T-cell (primary cell): ENCODE measurements at regions not wholly inside any gene's neighbourhood (a gene's known extent, or its start where the extent isn't known, plus 50 kb on each side); places are given as distances from the start of the nearest gene placed in this dataset.
"Not testable (repeated sequence)": the region's sequence is repeated elsewhere in the genome, so short reads cannot be mapped to it uniquely, and the experiment has no call there.

Experiments used
- ATAC-seq, 4 experiments: fragments of 200-7000 bp in 3 of 4; fragments of 150-1000 bp in 1 of 4; cut with Tn5 transposase; replicated peaks in 1 of 4; 1 replicate in 3 of 4; 2 replicates in 1 of 4; pipeline ENCODE4 v1.10.0; 2021; ENCODE audit warnings: moderate library complexity in 3 of 4, mild to moderate bottlenecking in 2 of 4, moderate number of reproducible peaks in 1 of 4
- CTCF ChIA-PET, 2 donors: fragments of 300-600 bp; sonication (Branson Sonifier 250); formaldehyde crosslinking; loops; one replicate each; lab custom pipeline; 2022; ENCODE audit warnings: antibody characterized with exemption in 2 of 2; lab: Charles Lee
- POLR2A ChIA-PET, 2 donors: fragments of 300-600 bp; sonication (Branson Sonifier 250); formaldehyde crosslinking; loops; one replicate each; lab custom pipeline; 2022; ENCODE audit warnings: antibody characterized with exemption in 2 of 2; lab: Charles Lee
- DNase-seq, 35 experiments: peaks; one replicate each; pipeline versions ENCODE4 v3.0.0 to v3.0.0-alpha.2; 2013 to 2023
- H3K27ac ChIP-seq: one replicate; pipeline ENCODE4 v1.5.1; 2013; ENCODE audit warnings: low read length
- H3K27me3 ChIP-seq, 2 experiments: replicated peaks in 1 of 2; 1 replicate in 1 of 2; 2 replicates in 1 of 2; pipeline versions ENCODE4 v1.6.1 to v1.7.0; 2013; ENCODE audit warnings: low read length in 1 of 2, mixed read lengths in 1 of 2; ENCODE audit not compliant: control insufficient read depth in 2 of 2, insufficient read depth in 2 of 2; ENCODE audit errors: extremely low read depth in 1 of 2
- H3K36me3 ChIP-seq, 2 donors: 1 replicate in 1 of 2; 2 replicates in 1 of 2; pipeline versions ENCODE4 v1.6.1 to v1.7.0; 2013; ENCODE audit warnings: low read length in 1 of 2; ENCODE audit not compliant: control insufficient read depth in 2 of 2, insufficient read depth in 1 of 2; ENCODE audit errors: extremely low read depth in 1 of 2
- H3K4me1 ChIP-seq, 2 experiments: 1 replicate in 1 of 2; 2 replicates in 1 of 2; pipeline versions ENCODE4 v1.6.1 to v1.7.0; 2013; ENCODE audit warnings: low read length in 2 of 2, mixed read lengths in 1 of 2; ENCODE audit not compliant: insufficient read depth in 2 of 2, control insufficient read depth in 1 of 2; ENCODE audit errors: extremely low read depth in 1 of 2
- H3K4me3 ChIP-seq, 2 donors: 1 replicate in 1 of 2; 2 replicates in 1 of 2; pipeline versions ENCODE4 v1.5.1 to v1.7.0; 2013; ENCODE audit warnings: mild to moderate bottlenecking in 2 of 2, low read length in 1 of 2, moderate library complexity in 1 of 2; ENCODE audit not compliant: control insufficient read depth in 1 of 2; ENCODE audit errors: extremely low read depth in 1 of 2
- H3K9me3 ChIP-seq: 2 replicates; pipeline ENCODE4 v1.7.0; 2013
- H3K27ac Mint-ChIP-seq, 2 donors: one replicate each; pipeline ENCODE4 v1.8.0; 2020 to 2021; ENCODE audit warnings: mild to moderate bottlenecking in 2 of 2, mixed read lengths in 2 of 2
- H3K27me3 Mint-ChIP-seq, 2 donors: one replicate each; pipeline ENCODE4 v1.8.0; 2021 to 2022; ENCODE audit warnings: mixed read lengths in 2 of 2
- H3K36me3 Mint-ChIP-seq: one replicate; pipeline ENCODE4 v1.8.0; 2021; ENCODE audit warnings: mixed read lengths
- H3K4me1 Mint-ChIP-seq, 3 donors: one replicate each; pipeline ENCODE4 v1.8.0; 2020 to 2022; ENCODE audit warnings: mixed read lengths in 3 of 3, mild to moderate bottlenecking in 1 of 3
- H3K4me3 Mint-ChIP-seq, 3 donors: one replicate each; pipeline ENCODE4 v1.8.0; 2020 to 2022; ENCODE audit warnings: mild to moderate bottlenecking in 3 of 3, mixed read lengths in 3 of 3, moderate library complexity in 3 of 3
- H3K9me3 Mint-ChIP-seq, 3 donors: one replicate each; pipeline ENCODE4 v1.8.0; 2020 to 2022; ENCODE audit warnings: mixed read lengths in 3 of 3
- WGBS: methylation state at CpG from one replicate; pipeline ENCODE4 v1.1.5; 2013; ENCODE audit warnings: missing lambda C conversion rate; ENCODE audit not compliant: insufficient coverage; 5-methylcytosine and 5-hydroxymethylcytosine counted together

- Mint-ChIP-seq H3K36me3 (no peaks in the 10 kb centered on the region), H3K4me1 (no peaks in the 10 kb centered on the region), H3K9me3 (peaks cover 0 to 9% (median 5%) of the 10 kb centered on the region in 3 donors), H3K27me3 (peaks cover 0 to 3% of the 10 kb centered on the region in 2 donors), H3K4me3 (no peak overlapping the region), H3K27ac (no peak overlapping the region)
- no peaks in the 10 kb centered on the region for H3K9me3 ChIP-seq
- no peaks in the 10 kb centered on the region for H3K27me3 ChIP-seq
- ATAC-seq (no peak), DNase-seq (no peak)
- H3K4me1 ChIP-seq = no peaks in the 10 kb centered on the region
- CTCF ChIA-PET = no interaction called here
- no peaks in the 10 kb centered on the region for H3K36me3 ChIP-seq
- no peak overlapping the region for H3K4me3 ChIP-seq
- 82% methylated on average over 4 of the region's 5 CpGs for WGBS
- POLR2A ChIA-PET = no interaction called here
- no peak overlapping the region for H3K27ac ChIP-seq
Observed at GRCh38 chr14:53723221-53723620, 233.4 kb downstream of the BMP4 start.

GRCh38 chr14:53719536-53719935, 237.1 kb downstream of the BMP4 start:
- Mint-ChIP-seq H3K27me3 (no peaks in the 10 kb centered on the region), H3K27ac (no peak overlapping the region), H3K4me1 (no peaks in the 10 kb centered on the region), H3K9me3 (peaks cover 0 to 9% (median 5%) of the 10 kb centered on the region in 3 donors), H3K4me3 (no peak overlapping the region), H3K36me3 (no peaks in the 10 kb centered on the region)
- WGBS = 62% methylated on average over 1 of the region's 1 CpG
- DNase-seq (no peak), ATAC-seq (no peak)
- CTCF ChIA-PET = no interaction called here
- no peak overlapping the region for H3K27ac ChIP-seq
- H3K4me1 ChIP-seq = no peaks in the 10 kb centered on the region
- H3K9me3 ChIP-seq = no peaks in the 10 kb centered on the region
- no peaks in the 10 kb centered on the region for H3K36me3 ChIP-seq
- H3K4me3 ChIP-seq = no peak overlapping the region
- no peaks in the 10 kb centered on the region for H3K27me3 ChIP-seq
- POLR2A ChIA-PET = no interaction called here

- H3K27me3 ChIP-seq = no peaks in the 10 kb centered on the region
- peaks cover 0 to 11% (median 5%) of the 10 kb centered on the region in 3 donors for H3K9me3 Mint-ChIP-seq
- no peaks in the 10 kb centered on the region for H3K27me3 Mint-ChIP-seq
- no peak overlapping the region for H3K4me3 ChIP-seq
- H3K4me1 Mint-ChIP-seq = no peaks in the 10 kb centered on the region
- no peaks in the 10 kb centered on the region for H3K9me3 ChIP-seq
- no peak overlapping the region for H3K27ac Mint-ChIP-seq
- H3K27ac ChIP-seq = no peak overlapping the region
- DNase-seq (no peak), ATAC-seq (no peak)
- 61% methylated on average over 5 of the region's 6 CpGs for WGBS
- no peak overlapping the region for H3K4me3 Mint-ChIP-seq
- H3K36me3 Mint-ChIP-seq = no peaks in the 10 kb centered on the region
- ChIA-PET POLR2A (no interaction called here), CTCF (no interaction called here)
- H3K36me3 ChIP-seq = no peaks in the 10 kb centered on the region
- no peaks in the 10 kb centered on the region for H3K4me1 ChIP-seq
Observed at GRCh38 chr14:53716578-53716977, 240.0 kb downstream of the BMP4 start.

GRCh38 chr14:53715193-53715721, 241.4 kb downstream of the BMP4 start:
- Mint-ChIP-seq H3K27ac (no peak overlapping the region), H3K27me3 (no peaks in the 10 kb centered on the region), H3K4me1 (no peaks in the 10 kb centered on the region), H3K4me3 (no peak overlapping the region), H3K9me3 (peaks cover 0 to 8% (median 0%) of the 10 kb centered on the region in 3 donors), H3K36me3 (no peaks in the 10 kb centered on the region)
- Histone ChIP-seq H3K9me3 (no peaks in the 10 kb centered on the region), H3K4me1 (no peaks in the 10 kb centered on the region), H3K27me3 (no peaks in the 10 kb centered on the region), H3K4me3 (no peak overlapping the region), H3K36me3 (no peaks in the 10 kb centered on the region), H3K27ac (no peak overlapping the region)
- ChIA-PET CTCF (no interaction called here), POLR2A (no interaction called here)
- no peak for DNase-seq
- WGBS = 71% methylated on average over 2 of the region's 3 CpGs
- no peak for ATAC-seq

- H3K27ac Mint-ChIP-seq = no peak overlapping the region
- ATAC-seq (no peak), DNase-seq (no peak)
- ChIA-PET CTCF (no interaction called here), POLR2A (no interaction called here)
- H3K4me3 Mint-ChIP-seq = no peak overlapping the region
- H3K4me1 Mint-ChIP-seq = no peaks in the 10 kb centered on the region
- Histone ChIP-seq H3K4me3 (no peak overlapping the region), H3K9me3 (no peaks in the 10 kb centered on the region), H3K36me3 (no peaks in the 10 kb centered on the region), H3K27ac (no peak overlapping the region), H3K4me1 (no peaks in the 10 kb centered on the region), H3K27me3 (no peaks in the 10 kb centered on the region)
- no peaks in the 10 kb centered on the region for H3K36me3 Mint-ChIP-seq
- no CpG with 5 or more reads among the region's 5 CpGs for WGBS
- no peaks in the 10 kb centered on the region for H3K27me3 Mint-ChIP-seq
- peaks cover 0 to 4% (median 0%) of the 10 kb centered on the region in 3 donors for H3K9me3 Mint-ChIP-seq
Observed at GRCh38 chr14:53714495-53715192, 242.0 kb downstream of the BMP4 start.

- 70% methylated on average over 2 of the region's 3 CpGs for whole genome bisulfite sequencing
Observed at GRCh38 chr14:53712901-53713300, 243.7 kb downstream of the BMP4 start.

More at GRCh38 chr14:53712901-53713300, 243.7 kb downstream of the BMP4 start:
- H3K36me3 Mint-ChIP-seq, H3K4me3 ChIP-seq, POLR2A ChIA-PET, ATAC-seq, H3K4me1 Mint-ChIP-seq, DNase-seq, H3K27me3 Mint-ChIP-seq, H3K4me1 ChIP-seq, H3K9me3 ChIP-seq, H3K9me3 Mint-ChIP-seq, H3K27ac ChIP-seq, H3K27ac Mint-ChIP-seq, H3K36me3 ChIP-seq, CTCF ChIA-PET, H3K4me3 Mint-ChIP-seq, H3K27me3 ChIP-seq: not testable (repeated sequence)
